ENCODE measurements at regions not wholly inside any gene's neighbourhood (a gene's known extent, or its start where the extent isn't known, plus 50 kb on each side); places are given as distances from the start of the nearest gene placed in this dataset.

DNA sequence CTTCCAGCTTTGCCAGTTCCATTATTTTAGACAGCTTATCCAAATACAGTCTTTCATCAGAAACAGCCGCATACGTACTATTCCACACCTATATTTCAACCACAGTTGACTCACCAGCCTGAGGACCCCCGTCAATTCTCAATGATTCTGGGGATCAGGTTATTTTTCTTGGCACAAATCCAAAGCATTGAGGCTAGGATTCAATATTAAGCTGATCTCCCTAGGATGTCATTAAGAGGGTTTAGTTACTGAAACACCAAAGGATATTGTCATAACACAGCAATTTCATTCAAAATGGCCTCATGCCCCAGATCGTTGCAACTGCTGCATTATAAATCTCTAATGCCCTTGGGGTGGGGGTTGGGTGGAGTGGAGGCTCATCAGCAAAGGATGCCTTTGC, 214.6 kb downstream of the PTEN start:
- no peak for TF ChIP-seq POLR2AphosphoS5 (IDR thresholded peaks at IDR 0.05; ENCODE audit: low read depth, low read length)
- TF ChIP-seq, protein P1, sequence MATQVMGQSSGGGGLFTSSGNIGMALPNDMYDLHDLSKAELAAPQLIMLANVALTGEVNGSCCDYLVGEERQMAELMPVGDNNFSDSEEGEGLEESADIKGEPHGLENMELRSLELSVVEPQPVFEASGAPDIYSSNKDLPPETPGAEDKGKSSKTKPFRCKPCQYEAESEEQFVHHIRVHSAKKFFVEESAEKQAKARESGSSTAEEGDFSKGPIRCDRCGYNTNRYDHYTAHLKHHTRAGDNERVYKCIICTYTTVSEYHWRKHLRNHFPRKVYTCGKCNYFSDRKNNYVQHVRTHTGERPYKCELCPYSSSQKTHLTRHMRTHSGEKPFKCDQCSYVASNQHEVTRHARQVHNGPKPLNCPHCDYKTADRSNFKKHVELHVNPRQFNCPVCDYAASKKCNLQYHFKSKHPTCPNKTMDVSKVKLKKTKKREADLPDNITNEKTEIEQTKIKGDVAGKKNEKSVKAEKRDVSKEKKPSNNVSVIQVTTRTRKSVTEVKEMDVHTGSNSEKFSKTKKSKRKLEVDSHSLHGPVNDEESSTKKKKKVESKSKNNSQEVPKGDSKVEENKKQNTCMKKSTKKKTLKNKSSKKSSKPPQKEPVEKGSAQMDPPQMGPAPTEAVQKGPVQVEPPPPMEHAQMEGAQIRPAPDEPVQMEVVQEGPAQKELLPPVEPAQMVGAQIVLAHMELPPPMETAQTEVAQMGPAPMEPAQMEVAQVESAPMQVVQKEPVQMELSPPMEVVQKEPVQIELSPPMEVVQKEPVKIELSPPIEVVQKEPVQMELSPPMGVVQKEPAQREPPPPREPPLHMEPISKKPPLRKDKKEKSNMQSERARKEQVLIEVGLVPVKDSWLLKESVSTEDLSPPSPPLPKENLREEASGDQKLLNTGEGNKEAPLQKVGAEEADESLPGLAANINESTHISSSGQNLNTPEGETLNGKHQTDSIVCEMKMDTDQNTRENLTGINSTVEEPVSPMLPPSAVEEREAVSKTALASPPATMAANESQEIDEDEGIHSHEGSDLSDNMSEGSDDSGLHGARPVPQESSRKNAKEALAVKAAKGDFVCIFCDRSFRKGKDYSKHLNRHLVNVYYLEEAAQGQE (IDR thresholded peaks at IDR 0.05; ENCODE audit: insufficient read depth in 1 of 2, low read depth in 2 of 2, low read length in 2 of 2) = no peak
- TF ChIP-seq SIN3A (IDR thresholded peaks at IDR 0.05; ENCODE audit: borderline replicate concordance, insufficient read depth, low read length) = no peak
- no peak for TF ChIP-seq FOXP2 (optimal IDR thresholded peaks at IDR 0.05; ENCODE audit: borderline replicate concordance, extremely low read depth, extremely low read length, insufficient read depth)
- no peak for TF ChIP-seq TAF1 (IDR thresholded peaks at IDR 0.05; ENCODE audit: borderline replicate concordance, insufficient read depth, low read length)

DNA sequence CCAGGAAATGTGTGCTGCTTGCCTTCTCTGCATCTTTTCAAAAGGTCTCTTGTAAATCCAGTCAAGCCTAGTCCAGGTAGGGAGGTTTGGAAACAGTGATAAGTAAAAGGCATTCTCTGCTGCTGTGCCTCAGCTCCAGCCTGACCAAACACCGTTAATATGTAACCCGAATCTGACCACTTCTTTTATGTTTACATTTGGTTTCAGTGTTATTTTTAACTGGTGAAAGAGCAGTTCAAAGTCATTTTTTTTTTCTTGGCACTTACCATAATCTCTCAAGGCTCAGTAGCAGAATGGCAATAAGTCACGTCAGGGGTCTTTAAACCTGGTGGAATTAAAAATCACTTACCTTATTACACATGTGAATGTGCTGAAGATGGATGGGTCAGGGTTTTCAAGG, 216.8 kb downstream of the PTEN start:
- no peak for TF ChIP-seq POLR2AphosphoS5 (IDR thresholded peaks at IDR 0.05; ENCODE audit: low read depth, low read length)
- no peak for TF ChIP-seq SIN3A (IDR thresholded peaks at IDR 0.05; ENCODE audit: borderline replicate concordance, insufficient read depth, low read length)
- TF ChIP-seq, protein P1 (IDR thresholded peaks at IDR 0.05; ENCODE audit: insufficient read depth in 1 of 2, low read depth in 2 of 2, low read length in 2 of 2) = no peak
- TF ChIP-seq FOXP2 (optimal IDR thresholded peaks at IDR 0.05; ENCODE audit: borderline replicate concordance, extremely low read depth, extremely low read length, insufficient read depth) = no peak

DNA sequence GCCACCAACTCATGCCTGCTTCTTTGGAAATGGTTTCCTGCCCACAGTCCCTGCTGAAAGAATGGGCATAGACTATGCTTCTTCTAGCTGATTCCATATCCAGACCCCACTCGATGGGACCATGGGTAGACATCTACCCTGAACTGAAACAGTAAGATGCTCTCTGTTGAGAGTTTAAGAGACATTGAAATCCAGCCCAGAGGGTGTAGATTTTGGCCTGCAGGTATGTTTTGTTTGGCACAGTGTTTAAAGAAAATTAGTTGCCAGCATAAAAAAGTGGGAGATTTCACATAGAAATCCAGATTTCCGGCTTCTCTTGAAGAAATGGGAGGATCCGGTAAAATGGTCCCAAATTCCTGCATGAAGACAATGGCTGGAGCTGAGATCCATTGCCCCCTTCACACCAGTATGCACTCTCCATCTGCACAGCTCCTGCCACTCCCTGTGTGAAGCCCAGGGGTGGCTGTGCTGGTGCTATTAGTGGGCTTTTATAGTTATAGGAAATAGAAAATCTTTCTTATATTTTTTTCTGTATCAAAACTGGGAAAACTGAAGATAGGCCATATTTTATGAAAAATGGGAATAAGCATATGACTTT, 218.1 kb downstream of the PTEN start:
- TF ChIP-seq SIN3A (IDR thresholded peaks at IDR 0.05; ENCODE audit: borderline replicate concordance, insufficient read depth, low read length) (no peak), POLR2AphosphoS5 (IDR thresholded peaks at IDR 0.05; ENCODE audit: low read depth, low read length) (no peak), TAF1 (IDR thresholded peaks at IDR 0.05; ENCODE audit: borderline replicate concordance, insufficient read depth, low read length) (no peak), FOXP2 (optimal IDR thresholded peaks at IDR 0.05; ENCODE audit: borderline replicate concordance, extremely low read depth, extremely low read length, insufficient read depth) (no peak)
- TF ChIP-seq, protein P1 (IDR thresholded peaks at IDR 0.05; ENCODE audit: insufficient read depth in 1 of 2, low read depth in 2 of 2, low read length in 2 of 2) = no peak

DNA sequence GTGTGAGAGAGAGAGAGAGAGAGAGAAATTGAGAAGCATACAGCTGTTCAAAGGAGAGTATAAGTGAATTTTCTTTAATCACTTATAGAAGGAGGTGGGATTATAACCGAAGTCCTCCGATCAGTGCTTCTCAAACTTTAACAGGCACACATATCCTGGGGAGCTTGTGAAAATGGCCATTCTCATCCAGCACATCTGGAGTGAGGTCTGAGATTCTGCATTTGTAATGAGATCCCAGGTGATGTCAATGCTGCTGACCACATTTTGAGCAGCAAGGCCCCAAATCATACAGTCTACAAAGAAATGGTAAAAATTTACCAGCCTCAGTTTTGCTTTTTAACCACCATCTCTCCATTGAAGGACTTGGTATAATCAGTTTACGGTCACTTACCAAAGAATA, 219.0 kb downstream of the PTEN start:
- TF ChIP-seq POLR2AphosphoS5 (IDR thresholded peaks at IDR 0.05; ENCODE audit: low read depth, low read length) = no peak
- TF ChIP-seq, protein P1 (IDR thresholded peaks at IDR 0.05; ENCODE audit: insufficient read depth in 1 of 2, low read depth in 2 of 2, low read length in 2 of 2) = no peak
- TF ChIP-seq FOXP2 (optimal IDR thresholded peaks at IDR 0.05; ENCODE audit: borderline replicate concordance, extremely low read depth, extremely low read length, insufficient read depth) = no peak
- no peak for TF ChIP-seq SIN3A (IDR thresholded peaks at IDR 0.05; ENCODE audit: borderline replicate concordance, insufficient read depth, low read length)
- TF ChIP-seq TAF1 (IDR thresholded peaks at IDR 0.05; ENCODE audit: borderline replicate concordance, insufficient read depth, low read length) = no peak

All from PFSK-1 (cell line).